Stomach (tissue), 4 donors: ENCODE measurements at regions not wholly inside any gene's neighbourhood (a gene's known extent, or its start where the extent isn't known, plus 50 kb on each side); places are given as distances from the start of the nearest gene placed in this dataset.

Experiments used
- CTCF ChIP-seq, 7 experiments: fragments of 450-650 bp in 4 of 7; fragments of 200-600 bp in 3 of 7; sonication (generic) in 3 of 7; IDR thresholded peaks; one replicate each; pipeline ENCODE4 v1.5.1; 2016 to 2019; ENCODE audit warnings: antibody characterized with exemption in 7 of 7, control low read depth in 2 of 7, mild to moderate bottlenecking in 1 of 7
- POLR2A ChIP-seq, 4 donors: fragments of 450-650 bp; IDR thresholded peaks; one replicate each; pipeline ENCODE4 v1.6.1; 2016; ENCODE audit warnings: antibody characterized with exemption in 4 of 4, control low read depth in 2 of 4, mild to moderate bottlenecking in 1 of 4, moderate library complexity in 1 of 4

- TF ChIP-seq CTCF (IDR thresholded peaks at IDR 0.05) (no peak), POLR2A (IDR thresholded peaks at IDR 0.05) (no peak)
These were observed 124.3 kb upstream of the CPSF6 start for GRCh38 chr12:69115099-69115498.
